Neutrophil (primary cell): ENCODE measurements at regions not wholly inside any gene's neighbourhood (a gene's known extent, or its start where the extent isn't known, plus 50 kb on each side); places are given as distances from the start of the nearest gene placed in this dataset.

Experiments used
- H3K27ac ChIP-seq: fragments of 200-600 bp; sonication (generic); 2 replicates; pipeline ENCODE4 v1.5.1; 2016; ENCODE audit warnings: mild to moderate bottlenecking, moderate library complexity
- H3K27me3 ChIP-seq: fragments of 200-600 bp; sonication (generic); 2 replicates; pipeline ENCODE4 v1.6.0; 2016; ENCODE audit warnings: mild to moderate bottlenecking
- H3K36me3 ChIP-seq: fragments of 200-600 bp; sonication (generic); 2 replicates; pipeline ENCODE4 v1.5.1; 2017
- H3K4me1 ChIP-seq, 2 experiments: fragments of 200-600 bp in 1 of 2; sonication (generic) in 1 of 2; 1 replicate in 1 of 2; 2 replicates in 1 of 2; pipeline versions ENCODE4 v1.5.1 to v1.6.1; 2013 to 2016; ENCODE audit warnings: low read depth in 1 of 2, low read length in 1 of 2, mild to moderate bottlenecking in 1 of 2, moderate library complexity in 1 of 2; ENCODE audit not compliant: control insufficient read depth in 1 of 2, insufficient read depth in 1 of 2
- H3K4me3 ChIP-seq, 2 experiments: fragments of 200-600 bp in 1 of 2; sonication (generic) in 1 of 2; 1 replicate in 1 of 2; 2 replicates in 1 of 2; pipeline ENCODE4 v1.5.1; 2013 to 2016; ENCODE audit warnings: low read depth in 1 of 2, low read length in 1 of 2, mild to moderate bottlenecking in 1 of 2, moderate library complexity in 1 of 2
- H3K9me3 ChIP-seq: fragments of 200-600 bp; sonication (generic); 2 replicates; pipeline ENCODE4 v1.5.1; 2016
- CTCF ChIP-seq: fragments of 200-600 bp; sonication (generic); IDR thresholded peaks from 2 replicates; pipeline ENCODE4 v1.5.1; 2016; ENCODE audit warnings: antibody characterized with exemption

- no peak overlapping the region for H3K27ac ChIP-seq
- H3K36me3 ChIP-seq = no peaks in the 10 kb centered on the region
- H3K27me3 ChIP-seq = no peaks in the 10 kb centered on the region
- TF ChIP-seq CTCF = no peak
- H3K4me1 ChIP-seq = no peaks in the 10 kb centered on the region
- H3K4me3 ChIP-seq = no peak overlapping the region
- no peaks in the 10 kb centered on the region for H3K9me3 ChIP-seq
Measured at GRCh38 chr7:155948845-155949244, 136.6 kb upstream of the SHH start.

GRCh38 chr7:155948423-155948822 is 136.2 kb upstream of the SHH start:
- no peaks in the 10 kb centered on the region for H3K9me3 ChIP-seq
- no peak overlapping the region for H3K27ac ChIP-seq
- H3K4me3 ChIP-seq = no peak overlapping the region
- H3K36me3 ChIP-seq = no peaks in the 10 kb centered on the region
- H3K4me1 ChIP-seq = no peaks in the 10 kb centered on the region
- no peaks in the 10 kb centered on the region for H3K27me3 ChIP-seq
- TF ChIP-seq CTCF = no peak

GRCh38 chr7:155947051-155947450 is 134.8 kb upstream of the SHH start:
- no peaks in the 10 kb centered on the region for H3K9me3 ChIP-seq
- TF ChIP-seq CTCF = no peak
- no peak overlapping the region for H3K4me3 ChIP-seq
- H3K27ac ChIP-seq = no peak overlapping the region
- H3K27me3 ChIP-seq = no peaks in the 10 kb centered on the region
- H3K36me3 ChIP-seq = no peaks in the 10 kb centered on the region
- H3K4me1 ChIP-seq = no peaks in the 10 kb centered on the region

GRCh38 chr7:155945670-155946325 is 133.5 kb upstream of the SHH start:
- Histone ChIP-seq H3K4me1 (no peaks in the 10 kb centered on the region), H3K27me3 (no peaks in the 10 kb centered on the region), H3K9me3 (no peaks in the 10 kb centered on the region), H3K4me3 (no peak overlapping the region), H3K36me3 (no peaks in the 10 kb centered on the region), H3K27ac (no peak overlapping the region)
- TF ChIP-seq CTCF = no peak

- Histone ChIP-seq H3K4me1 (no peaks in the 10 kb centered on the region), H3K4me3 (no peak overlapping the region), H3K9me3 (no peaks in the 10 kb centered on the region), H3K27me3 (no peaks in the 10 kb centered on the region), H3K27ac (no peak overlapping the region), H3K36me3 (no peaks in the 10 kb centered on the region)
- no peak for TF ChIP-seq CTCF
Measured at GRCh38 chr7:155944901-155945300, 132.6 kb upstream of the SHH start.
